ENCODE measurements at regions not wholly inside any gene's neighbourhood (a gene's known extent, or its start where the extent isn't known, plus 50 kb on each side); places are given as distances from the start of the nearest gene placed in this dataset.

GRCh38 chr13:59112221-59112718 lies 1051.5 kb downstream of the DIAPH3 start:
- Histone ChIP-seq H3K9me2 (replicated peaks; ENCODE audit: low read length) (no peaks in the 10 kb centered on the region), H3K9ac (ENCODE audit: low read length) (no peak overlapping the region), H2AFZ (ENCODE audit: low read length) (no peak overlapping the region), H3K4me2 (ENCODE audit: low read length) (no peak overlapping the region), H3K27me3 (ENCODE audit: low read length) (no peaks in the 10 kb centered on the region), H3F3A (ENCODE audit: low read length, unreplicated experiment) (no peaks in the 10 kb centered on the region), H3K27ac (ENCODE audit: low read length) (no peak overlapping the region), H3K9me3 (ENCODE audit: low read length) (no peaks in the 10 kb centered on the region), H3K79me2 (ENCODE audit: low read length) (no peaks in the 10 kb centered on the region), H3K36me3 (ENCODE audit: low read depth, low read length) (no peaks in the 10 kb centered on the region), H3K4me3 (ENCODE audit: low read length) (no peak overlapping the region), H3K4me1 (ENCODE audit: insufficient read depth, low read length) (no peaks in the 10 kb centered on the region), H4K20me1 (ENCODE audit: low read length) (no peaks in the 10 kb centered on the region)
- ChIA-PET POLR2A (ENCODE audit: unreplicated experiment) (no interaction called here), CTCF (no interaction called here)
- peak; percentile 64 for ATAC-seq
- TF ChIP-seq EZH2phosphoT487 (IDR thresholded peaks at IDR 0.05; ENCODE audit: borderline replicate concordance, low read length) (no peak), EZH2 (IDR thresholded peaks at IDR 0.05; ENCODE audit: low read length, unreplicated experiment) (no peak)
- TF ChIP-seq, protein P1, sequence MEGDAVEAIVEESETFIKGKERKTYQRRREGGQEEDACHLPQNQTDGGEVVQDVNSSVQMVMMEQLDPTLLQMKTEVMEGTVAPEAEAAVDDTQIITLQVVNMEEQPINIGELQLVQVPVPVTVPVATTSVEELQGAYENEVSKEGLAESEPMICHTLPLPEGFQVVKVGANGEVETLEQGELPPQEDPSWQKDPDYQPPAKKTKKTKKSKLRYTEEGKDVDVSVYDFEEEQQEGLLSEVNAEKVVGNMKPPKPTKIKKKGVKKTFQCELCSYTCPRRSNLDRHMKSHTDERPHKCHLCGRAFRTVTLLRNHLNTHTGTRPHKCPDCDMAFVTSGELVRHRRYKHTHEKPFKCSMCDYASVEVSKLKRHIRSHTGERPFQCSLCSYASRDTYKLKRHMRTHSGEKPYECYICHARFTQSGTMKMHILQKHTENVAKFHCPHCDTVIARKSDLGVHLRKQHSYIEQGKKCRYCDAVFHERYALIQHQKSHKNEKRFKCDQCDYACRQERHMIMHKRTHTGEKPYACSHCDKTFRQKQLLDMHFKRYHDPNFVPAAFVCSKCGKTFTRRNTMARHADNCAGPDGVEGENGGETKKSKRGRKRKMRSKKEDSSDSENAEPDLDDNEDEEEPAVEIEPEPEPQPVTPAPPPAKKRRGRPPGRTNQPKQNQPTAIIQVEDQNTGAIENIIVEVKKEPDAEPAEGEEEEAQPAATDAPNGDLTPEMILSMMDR (conservative IDR thresholded peaks at IDR 0.05; ENCODE audit: low read depth, low read length): no peak
- intact Hi-C loops (cut with micrococcal nuclease): no loop called here
- no TSS peak for BruUV-seq (replicated peaks)
- peak; percentile 61 for DNase-seq

DNA sequence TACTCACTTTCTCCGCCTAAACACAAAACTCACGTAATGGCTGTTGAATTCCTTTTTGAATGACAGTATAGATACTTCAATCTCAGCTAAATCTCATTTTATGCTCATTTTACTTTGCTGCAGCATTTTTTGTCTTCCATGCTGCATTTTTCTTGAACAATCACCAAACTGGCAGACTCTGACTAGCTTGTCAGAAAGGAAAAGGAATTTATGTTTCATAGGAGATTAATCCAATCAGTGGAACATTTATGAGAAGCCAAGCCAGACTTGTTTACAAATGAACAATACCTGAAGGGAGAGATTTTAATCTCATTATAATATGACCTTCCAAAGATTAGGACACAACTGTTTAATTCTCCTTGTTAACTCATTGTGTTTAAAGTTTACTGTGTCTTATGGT lies 1044.3 kb downstream of the DIAPH3 start:
- Histone ChIP-seq H3K9me2 (replicated peaks; ENCODE audit: low read length) (no peaks in the 10 kb centered on the region), H4K20me1 (ENCODE audit: low read length) (no peaks in the 10 kb centered on the region), H3K4me2 (ENCODE audit: low read length) (no peak overlapping the region), H3K27ac (ENCODE audit: low read length) (no peak overlapping the region), H3K79me2 (ENCODE audit: low read length) (no peaks in the 10 kb centered on the region), H3K27me3 (ENCODE audit: low read length) (no peaks in the 10 kb centered on the region), H3K4me3 (ENCODE audit: low read length) (no peak overlapping the region), H3K9ac (ENCODE audit: low read length) (no peak overlapping the region), H3F3A (ENCODE audit: low read length, unreplicated experiment) (no peaks in the 10 kb centered on the region), H2AFZ (ENCODE audit: low read length) (no peak overlapping the region), H3K36me3 (ENCODE audit: low read depth, low read length) (no peaks in the 10 kb centered on the region), H3K9me3 (ENCODE audit: low read length) (no peaks in the 10 kb centered on the region), H3K4me1 (ENCODE audit: insufficient read depth, low read length) (no peaks in the 10 kb centered on the region)
- DNase-seq (no peak), ATAC-seq (no peak)
- intact Hi-C loops (cut with micrococcal nuclease): no loop called here
- no TSS peak for BruUV-seq (replicated peaks)
- TF ChIP-seq EZH2phosphoT487 (IDR thresholded peaks at IDR 0.05; ENCODE audit: borderline replicate concordance, low read length): no peak
- no peak for TF ChIP-seq EZH2 (IDR thresholded peaks at IDR 0.05; ENCODE audit: low read length, unreplicated experiment)
- CTCF ChIA-PET: no interaction called here
- POLR2A ChIA-PET (ENCODE audit: unreplicated experiment): no interaction called here

DNA sequence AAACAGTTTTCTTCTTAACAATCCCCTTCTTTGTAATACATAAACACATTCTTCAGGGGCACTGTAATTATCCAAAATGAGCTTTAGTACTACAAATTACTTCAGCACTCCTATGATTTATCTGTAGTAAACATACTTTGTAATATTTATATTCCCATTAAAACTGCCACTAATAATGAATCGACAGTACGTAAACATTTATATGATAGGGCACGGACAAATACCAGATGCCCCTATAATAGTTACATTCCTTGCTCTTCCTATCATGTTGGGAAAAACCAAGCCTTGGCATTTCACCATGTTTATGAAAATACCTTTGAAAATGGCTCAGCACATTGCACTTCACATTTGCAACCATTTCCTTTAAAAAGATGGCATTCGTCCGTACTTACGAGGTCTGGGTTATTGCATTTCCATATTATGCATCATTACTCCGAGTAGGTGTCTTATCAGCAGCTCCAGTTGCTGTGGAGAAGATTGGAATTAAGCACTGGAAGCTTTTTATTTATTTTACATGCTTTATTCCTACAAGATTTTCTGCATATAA lies 1043.4 kb downstream of the DIAPH3 start:
- ATAC-seq: no peak
- ChIA-PET CTCF (no interaction called here), POLR2A (ENCODE audit: unreplicated experiment) (no interaction called here)
- H3F3A ChIP-seq (ENCODE audit: low read length, unreplicated experiment): no peaks in the 10 kb centered on the region
- intact Hi-C loops (cut with micrococcal nuclease): no loop called here
- no TSS peak for BruUV-seq (replicated peaks)
- H3K9me3 ChIP-seq (ENCODE audit: low read length): no peaks in the 10 kb centered on the region
- no peak overlapping the region for H3K9ac ChIP-seq (ENCODE audit: low read length)
- H3K9me2 ChIP-seq (replicated peaks; ENCODE audit: low read length): no peaks in the 10 kb centered on the region
- peak overlapping the region; percentile 20; the same call in 1 of the 2 replicates for H2AFZ ChIP-seq (ENCODE audit: low read length)
- H4K20me1 ChIP-seq (ENCODE audit: low read length): no peaks in the 10 kb centered on the region
- no peak overlapping the region for H3K4me2 ChIP-seq (ENCODE audit: low read length)
- no peaks in the 10 kb centered on the region for H3K79me2 ChIP-seq (ENCODE audit: low read length)
- no peaks in the 10 kb centered on the region for H3K36me3 ChIP-seq (ENCODE audit: low read depth, low read length)
- H3K27ac ChIP-seq (ENCODE audit: low read length): no peak overlapping the region
- H3K4me1 ChIP-seq (ENCODE audit: insufficient read depth, low read length): no peaks in the 10 kb centered on the region
- H3K4me3 ChIP-seq (ENCODE audit: low read length): no peak overlapping the region; the same call in 1 of the 2 replicates
- H3K27me3 ChIP-seq (ENCODE audit: low read length): no peaks in the 10 kb centered on the region
- no peak for TF ChIP-seq EZH2 (IDR thresholded peaks at IDR 0.05; ENCODE audit: low read length, unreplicated experiment)
- no peak for TF ChIP-seq EZH2phosphoT487 (IDR thresholded peaks at IDR 0.05; ENCODE audit: borderline replicate concordance, low read length)
- TF ChIP-seq, protein P1 (conservative IDR thresholded peaks at IDR 0.05; ENCODE audit: low read depth, low read length): no peak
- no peak for DNase-seq
